CD4-positive, alpha-beta T cell (primary cell): ENCODE measurements at regions not wholly inside any gene's neighbourhood (a gene's known extent, or its start where the extent isn't known, plus 50 kb on each side); places are given as distances from the start of the nearest gene placed in this dataset.
"Not testable (repeated sequence)": the region's sequence is repeated elsewhere in the genome, so short reads cannot be mapped to it uniquely, and the experiment has no call there.

ENCODE experiments used
- ATAC-seq: fragments of 200-7000 bp; cut with Tn5 transposase; one replicate; pipeline ENCODE4 v1.10.0; 2022; ENCODE audit warnings: mild to moderate bottlenecking; ENCODE audit not compliant: poor library complexity
- CTCF ChIA-PET: fragments of 350-600 bp; sonication (Branson Sonifier 250); formaldehyde crosslinking; loops from one replicate; lab custom pipeline; 2021; ENCODE audit warnings: antibody characterized with exemption, inconsistent platforms; lab: Charles Lee
- POLR2A ChIA-PET: fragments of 350-600 bp; sonication (Branson Sonifier 250); formaldehyde crosslinking; loops from one replicate; lab custom pipeline; 2021; ENCODE audit warnings: antibody characterized with exemption, inconsistent platforms; lab: Charles Lee
- DNase-seq, 14 experiments: peaks; one replicate each; pipeline ENCODE4 v3.0.0-alpha.2; 2013 to 2020; ENCODE audit warnings: mixed read lengths in 2 of 14
- H3K27ac ChIP-seq, 2 donors: one replicate each; pipeline versions ENCODE4 v1.5.1 to v1.7.0; 2013; ENCODE audit warnings: low read length in 2 of 2, low read depth in 1 of 2, mild to moderate bottlenecking in 1 of 2
- H3K27me3 ChIP-seq, 2 experiments: 1 replicate in 1 of 2; 2 replicates in 1 of 2; pipeline versions ENCODE4 v1.6.1 to v1.7.0; 2013; ENCODE audit warnings: low read length in 2 of 2, control low read depth in 1 of 2, mild to moderate bottlenecking in 1 of 2, moderate library complexity in 1 of 2; ENCODE audit not compliant: insufficient read depth in 2 of 2, control insufficient read depth in 1 of 2
- H3K36me3 ChIP-seq: one replicate; pipeline ENCODE4 v1.6.1; 2013; ENCODE audit warnings: low read length, control low read depth; ENCODE audit not compliant: insufficient read depth
- H3K4me1 ChIP-seq: one replicate; pipeline ENCODE4 v1.6.1; 2013; ENCODE audit warnings: low read length, control low read depth; ENCODE audit not compliant: insufficient read depth
- H3K4me3 ChIP-seq: one replicate; pipeline ENCODE4 v1.5.1; 2013; ENCODE audit warnings: mild to moderate bottlenecking, low read length, moderate library complexity
- H3K9me3 ChIP-seq, 2 experiments: 1 replicate in 1 of 2; 2 replicates in 1 of 2; pipeline versions ENCODE4 v1.6.1 to v1.7.0; 2013; ENCODE audit warnings: low read length in 2 of 2, mild to moderate bottlenecking in 2 of 2, control low read depth in 1 of 2, moderate library complexity in 1 of 2; ENCODE audit not compliant: control insufficient read depth in 1 of 2, insufficient read depth in 1 of 2
- H3K27ac Mint-ChIP-seq: one replicate; pipeline ENCODE4 v1.8.0; 2020; ENCODE audit warnings: mixed read lengths
- H3K27me3 Mint-ChIP-seq: one replicate; pipeline ENCODE4 v1.8.0; 2021; ENCODE audit warnings: mixed read lengths
- H3K36me3 Mint-ChIP-seq: one replicate; pipeline ENCODE4 v1.8.0; 2021; ENCODE audit warnings: low read depth, mixed read lengths
- H3K4me1 Mint-ChIP-seq: one replicate; pipeline ENCODE4 v1.8.0; 2021; ENCODE audit warnings: low read depth, mixed read lengths
- H3K4me3 Mint-ChIP-seq: one replicate; pipeline ENCODE4 v1.8.0; 2020; ENCODE audit warnings: mild to moderate bottlenecking, mixed read lengths
- H3K9me3 Mint-ChIP-seq: one replicate; pipeline ENCODE4 v1.8.0; 2020; ENCODE audit warnings: mixed read lengths
- intact Hi-C, 2 experiments: fragments of 100-400 bp; cut with DNase I in 1 of 2; cut with micrococcal nuclease in 1 of 2; formaldehyde crosslinking; loops; one replicate each; pipeline versions ENCODE4 v1.15.1 to v1.9.0; 2023 to 2025; cut with DNase I, micrococcal nuclease
- TF ChIP-seq, protein P1 (sequence below): fragments of 200-600 bp; IDR thresholded peaks from one replicate; pipeline ENCODE4 v1.8.0; 2022; ENCODE audit warnings: antibody characterized with exemption, mild to moderate bottlenecking

DNA sequence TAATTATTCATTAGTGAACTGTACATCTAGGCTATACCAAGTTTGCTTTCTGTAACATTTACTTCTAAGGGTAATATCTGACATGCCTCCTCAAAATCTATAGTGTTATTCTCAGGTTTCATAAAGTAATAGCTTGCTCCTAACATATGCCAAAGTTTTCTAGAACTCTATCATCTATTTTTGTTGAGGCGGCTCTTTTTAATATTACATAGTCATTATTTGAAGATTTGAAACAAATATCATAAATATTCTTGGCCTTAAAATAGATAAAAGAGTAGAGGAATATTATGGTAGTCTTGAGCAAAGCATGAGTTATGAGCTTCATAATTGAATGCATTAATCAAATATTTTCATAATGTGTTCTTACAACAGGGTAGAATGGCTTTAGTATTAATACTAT is 327.2 kb upstream of the KCND2 start:
- Mint-ChIP-seq H3K9me3 (peaks cover under 1% of the 10 kb centered on the region), H3K4me1 (no peaks in the 10 kb centered on the region), H3K4me3 (no peak overlapping the region), H3K27me3 (no peaks in the 10 kb centered on the region), H3K27ac (no peak overlapping the region), H3K36me3 (no peaks in the 10 kb centered on the region)
- CTCF ChIA-PET, result no interaction called here
- POLR2A ChIA-PET, result no interaction called here
- no peak overlapping the region for H3K4me3 ChIP-seq
- ATAC-seq (no peak), DNase-seq (no peak)
- no peaks in the 10 kb centered on the region for H3K36me3 ChIP-seq
- no peaks in the 10 kb centered on the region for H3K27me3 ChIP-seq
- TF ChIP-seq, protein P1, sequence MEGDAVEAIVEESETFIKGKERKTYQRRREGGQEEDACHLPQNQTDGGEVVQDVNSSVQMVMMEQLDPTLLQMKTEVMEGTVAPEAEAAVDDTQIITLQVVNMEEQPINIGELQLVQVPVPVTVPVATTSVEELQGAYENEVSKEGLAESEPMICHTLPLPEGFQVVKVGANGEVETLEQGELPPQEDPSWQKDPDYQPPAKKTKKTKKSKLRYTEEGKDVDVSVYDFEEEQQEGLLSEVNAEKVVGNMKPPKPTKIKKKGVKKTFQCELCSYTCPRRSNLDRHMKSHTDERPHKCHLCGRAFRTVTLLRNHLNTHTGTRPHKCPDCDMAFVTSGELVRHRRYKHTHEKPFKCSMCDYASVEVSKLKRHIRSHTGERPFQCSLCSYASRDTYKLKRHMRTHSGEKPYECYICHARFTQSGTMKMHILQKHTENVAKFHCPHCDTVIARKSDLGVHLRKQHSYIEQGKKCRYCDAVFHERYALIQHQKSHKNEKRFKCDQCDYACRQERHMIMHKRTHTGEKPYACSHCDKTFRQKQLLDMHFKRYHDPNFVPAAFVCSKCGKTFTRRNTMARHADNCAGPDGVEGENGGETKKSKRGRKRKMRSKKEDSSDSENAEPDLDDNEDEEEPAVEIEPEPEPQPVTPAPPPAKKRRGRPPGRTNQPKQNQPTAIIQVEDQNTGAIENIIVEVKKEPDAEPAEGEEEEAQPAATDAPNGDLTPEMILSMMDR, result no peak
- H3K9me3 ChIP-seq, result peaks cover 0 to 8% of the 10 kb centered on the region in 2 experiments
- no peak overlapping the region for H3K27ac ChIP-seq
- intact Hi-C loops, result no loop called here
- H3K4me1 ChIP-seq, result no peaks in the 10 kb centered on the region

DNA sequence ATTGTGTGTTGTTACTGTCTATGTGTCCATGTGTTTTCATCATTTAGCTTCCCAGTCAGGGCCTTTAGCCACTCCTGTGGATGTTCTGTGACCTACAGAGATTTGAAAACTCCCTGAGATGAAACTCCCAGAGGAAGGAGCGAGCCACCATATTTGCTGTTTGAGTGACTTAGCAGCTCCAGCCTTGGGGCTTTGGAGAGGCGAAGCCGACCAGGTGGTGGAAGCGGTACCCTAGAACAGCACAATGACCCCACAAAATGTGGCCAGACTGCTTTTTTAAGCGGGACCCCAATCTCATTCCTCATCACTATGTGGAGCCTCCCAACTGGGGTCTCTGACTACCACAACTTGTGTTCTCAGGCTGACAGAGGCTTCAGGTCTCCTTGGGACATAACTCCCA is 323.9 kb upstream of the KCND2 start:
- Histone ChIP-seq H3K4me3 (no peak overlapping the region), H3K36me3 (no peaks in the 10 kb centered on the region), H3K27ac (no peak overlapping the region), H3K9me3 (peaks cover 0 to 13% of the 10 kb centered on the region in 2 experiments), H3K4me1 (no peaks in the 10 kb centered on the region), H3K27me3 (no peaks in the 10 kb centered on the region)
- TF ChIP-seq, protein P1, result no peak
- peaks cover 2% of the 10 kb centered on the region for H3K9me3 Mint-ChIP-seq
- POLR2A ChIA-PET, result no interaction called here
- no peaks in the 10 kb centered on the region for H3K27me3 Mint-ChIP-seq
- H3K4me1 Mint-ChIP-seq, result no peaks in the 10 kb centered on the region
- no peaks in the 10 kb centered on the region for H3K36me3 Mint-ChIP-seq
- no peak for DNase-seq
- CTCF ChIA-PET, result no interaction called here
- intact Hi-C loops, result no loop called here
- no peak for ATAC-seq
- H3K27ac Mint-ChIP-seq, result no peak overlapping the region
- H3K4me3 Mint-ChIP-seq, result no peak overlapping the region

- peaks cover 0 to 13% of the 10 kb centered on the region in 2 experiments for H3K9me3 ChIP-seq
- H3K27ac ChIP-seq, H3K36me3 Mint-ChIP-seq, H3K4me1 ChIP-seq, H3K27me3 ChIP-seq, H3K27ac Mint-ChIP-seq, intact Hi-C loops, ATAC-seq, POLR2A ChIA-PET, DNase-seq, CTCF ChIA-PET, H3K9me3 Mint-ChIP-seq, H3K27me3 Mint-ChIP-seq, H3K4me3 Mint-ChIP-seq, H3K36me3 ChIP-seq, H3K4me3 ChIP-seq, H3K4me1 Mint-ChIP-seq: not testable (repeated sequence)
Observed at GRCh38 chr7:119950390-119951041, 322.5 kb upstream of the KCND2 start.

GRCh38 chr7:119951614-119952013 is 321.4 kb upstream of the KCND2 start:
- H3K27ac ChIP-seq, DNase-seq, H3K27me3 Mint-ChIP-seq, H3K27ac Mint-ChIP-seq, H3K4me3 Mint-ChIP-seq, H3K4me1 ChIP-seq, H3K27me3 ChIP-seq, H3K9me3 Mint-ChIP-seq, H3K4me3 ChIP-seq, intact Hi-C loops, CTCF ChIA-PET, POLR2A ChIA-PET, ATAC-seq, H3K36me3 ChIP-seq, H3K4me1 Mint-ChIP-seq, H3K36me3 Mint-ChIP-seq: not testable (repeated sequence)
- H3K9me3 ChIP-seq, result peaks cover 0 to 13% of the 10 kb centered on the region in 2 experiments
